NT2/D1 (cell line): ENCODE measurements at regions not wholly inside any gene's neighbourhood (a gene's known extent, or its start where the extent isn't known, plus 50 kb on each side); places are given as distances from the start of the nearest gene placed in this dataset.

Experiments used
- SUZ12 ChIP-seq: IDR thresholded peaks from 2 replicates; pipeline ENCODE4 v1.6.1; 2011; ENCODE audit not compliant: insufficient read length, insufficient read depth; ENCODE audit errors: extremely low read depth
- ZNF274 ChIP-seq: IDR thresholded peaks from 2 replicates; pipeline ENCODE4 v1.6.1; 2011; ENCODE audit warnings: mild to moderate bottlenecking, low read depth, low read length

DNA sequence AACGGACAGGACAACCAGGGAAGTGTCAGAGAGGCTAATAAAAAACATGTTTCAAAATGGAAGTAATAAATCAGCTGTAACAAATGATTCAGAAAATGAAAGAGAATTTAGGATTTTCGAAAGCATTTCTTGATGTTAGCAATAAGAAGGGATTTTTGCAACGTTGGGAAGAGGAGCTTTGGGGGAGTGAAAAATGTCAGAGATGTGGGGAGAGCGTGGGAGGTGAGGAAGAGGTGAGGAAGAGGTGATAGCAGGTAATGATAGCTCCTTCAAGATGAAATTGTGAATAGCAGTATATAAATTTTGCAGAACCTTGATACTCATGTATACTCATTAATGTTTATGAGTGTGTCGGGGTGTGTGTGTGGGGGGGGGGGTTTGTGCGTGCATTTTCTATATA is 76.2 kb upstream of the COX10 start:
- TF ChIP-seq ZNF274 = no peak
- no peak for TF ChIP-seq SUZ12
